M059J (cell line): ENCODE measurements at regions not wholly inside any gene's neighbourhood (a gene's known extent, or its start where the extent isn't known, plus 50 kb on each side); places are given as distances from the start of the nearest gene placed in this dataset.
"Not testable (repeated sequence)": the region's sequence is repeated elsewhere in the genome, so short reads cannot be mapped to it uniquely, and the experiment has no call there.

Source experiments
- DNase-seq: peaks from one replicate; pipeline ENCODE4 v3.0.0-alpha.2; 2012; ENCODE audit warnings: low read depth

- DNase-seq = no peak
Measured at GRCh38 chr4:132266374-132266773, 882.7 kb upstream of the PCDH10 start.

- DNase-seq = no peak
Measured at GRCh38 chr4:132267321-132267720, 881.8 kb upstream of the PCDH10 start.

GRCh38 chr4:132269303-132269990, 879.6 kb upstream of the PCDH10 start:
- DNase-seq = no peak

GRCh38 chr4:132275583-132276121, 873.4 kb upstream of the PCDH10 start:
- DNase-seq = no peak

GRCh38 chr4:132276185-132276584, 872.9 kb upstream of the PCDH10 start:
- DNase-seq = no peak

- DNase-seq = no peak
Measured at GRCh38 chr4:132276989-132277388, 872.1 kb upstream of the PCDH10 start.

- no peak for DNase-seq
Measured at GRCh38 chr4:132281733-132282132, 867.4 kb upstream of the PCDH10 start.

- no peak for DNase-seq
Measured at GRCh38 chr4:132284910-132285426, 864.1 kb upstream of the PCDH10 start.

GRCh38 chr4:132297346-132297745, 851.7 kb upstream of the PCDH10 start:
- peak; percentile 2 for DNase-seq

GRCh38 chr4:132299841-132300240, 849.3 kb upstream of the PCDH10 start:
- DNase-seq = no peak

- DNase-seq = no peak
Measured at GRCh38 chr4:132312521-132312920, 836.6 kb upstream of the PCDH10 start.

GRCh38 chr4:132313852-132314251, 835.2 kb upstream of the PCDH10 start:
- DNase-seq = no peak

- no peak for DNase-seq
Measured at GRCh38 chr4:132316738-132317137, 832.4 kb upstream of the PCDH10 start.

- no peak for DNase-seq
Measured at GRCh38 chr4:132317923-132318322, 831.2 kb upstream of the PCDH10 start.

- no peak for DNase-seq
Measured at GRCh38 chr4:132328761-132329160, 820.3 kb upstream of the PCDH10 start.

- no peak for DNase-seq
Measured at GRCh38 chr4:132330994-132331393, 818.1 kb upstream of the PCDH10 start.

GRCh38 chr4:132332932-132333723, 816.0 kb upstream of the PCDH10 start:
- no peak for DNase-seq

- DNase-seq = no peak
Measured at GRCh38 chr4:132333724-132334047, 815.4 kb upstream of the PCDH10 start.

GRCh38 chr4:132334081-132334480, 815.0 kb upstream of the PCDH10 start:
- no peak for DNase-seq

- no peak for DNase-seq
Measured at GRCh38 chr4:132344924-132345828, 803.9 kb upstream of the PCDH10 start.

GRCh38 chr4:132346016-132346415, 803.1 kb upstream of the PCDH10 start:
- no peak for DNase-seq

- DNase-seq = not testable (repeated sequence)
Measured at GRCh38 chr4:132351606-132352005, 797.5 kb upstream of the PCDH10 start.
